Activated CD4-positive, alpha-beta T cell treated with anti-CD3 and anti-CD28 coated beads, Interleukin-10, Interleukin-2, amounts not matched to agents 100 ng/mL and 50 ng/mL, durations not matched to agents 16 hours and 8 hours (primary cell): ENCODE measurements at regions not wholly inside any gene's neighbourhood (a gene's known extent, or its start where the extent isn't known, plus 50 kb on each side); places are given as distances from the start of the nearest gene placed in this dataset.
"Not testable (repeated sequence)": the region's sequence is repeated elsewhere in the genome, so short reads cannot be mapped to it uniquely, and the experiment has no call there.

Experiments
- DNase-seq: peaks from one replicate; pipeline ENCODE4 v3.0.0-alpha.2; 2020

DNA sequence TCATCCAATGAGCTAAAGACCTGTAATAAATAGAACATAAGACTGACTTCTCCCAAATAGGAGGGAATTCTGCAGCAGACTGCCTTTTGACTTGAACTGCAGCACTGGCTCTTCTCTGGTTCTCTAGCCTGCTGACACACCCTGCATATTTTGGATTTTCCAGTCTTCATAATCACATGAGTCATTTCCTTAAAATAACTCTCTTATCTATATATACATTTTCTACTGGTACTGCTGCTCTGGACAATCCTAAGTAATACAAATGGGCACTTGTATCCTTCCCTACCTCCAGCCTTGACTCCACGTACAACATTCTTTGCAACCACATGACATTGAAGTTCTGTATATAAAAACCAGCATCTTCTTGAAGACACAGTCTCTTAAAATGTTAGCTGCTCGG, 429.4 kb upstream of the TMPRSS15 start:
- no peak for DNase-seq

DNA sequence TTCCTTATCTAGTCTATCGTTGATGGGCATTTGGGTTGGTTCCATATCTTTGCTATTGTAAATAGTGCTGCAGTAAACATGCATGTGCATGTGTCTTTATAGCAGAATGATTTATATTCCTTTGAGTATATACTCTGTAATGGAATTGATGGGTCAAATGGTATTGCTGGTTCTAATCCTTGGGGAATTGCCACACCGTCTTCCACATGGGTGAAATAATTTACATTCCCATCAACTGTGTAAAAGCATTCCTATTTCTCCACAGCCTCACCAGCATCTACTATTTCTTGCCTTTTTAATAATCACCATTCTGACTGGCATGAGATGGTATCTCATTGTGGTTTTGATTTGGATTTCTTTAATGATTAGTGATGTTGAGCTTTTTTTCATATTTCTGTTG, 430.5 kb upstream of the TMPRSS15 start:
- not testable (repeated sequence) for DNase-seq

DNA sequence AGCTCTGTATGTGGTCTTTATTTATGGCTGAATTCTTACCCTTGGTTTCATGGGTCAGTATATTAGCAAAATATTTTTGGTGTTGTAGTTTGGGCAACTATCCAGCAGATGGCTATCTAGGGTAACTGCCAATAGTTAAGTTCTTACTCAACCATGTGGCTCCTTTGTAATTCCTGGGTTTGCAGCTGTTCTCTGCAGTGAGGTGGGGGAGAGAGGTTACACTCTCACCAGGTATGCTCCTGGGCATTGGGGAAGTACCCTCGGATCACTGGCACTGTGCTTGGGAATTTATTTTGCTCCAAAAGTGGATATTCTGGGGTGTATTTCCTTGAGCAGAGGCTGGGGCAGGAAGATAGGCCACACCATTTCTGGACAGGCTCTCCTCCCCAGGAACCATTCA, 436.7 kb upstream of the TMPRSS15 start:
- DNase-seq = peak; percentile 13

DNA sequence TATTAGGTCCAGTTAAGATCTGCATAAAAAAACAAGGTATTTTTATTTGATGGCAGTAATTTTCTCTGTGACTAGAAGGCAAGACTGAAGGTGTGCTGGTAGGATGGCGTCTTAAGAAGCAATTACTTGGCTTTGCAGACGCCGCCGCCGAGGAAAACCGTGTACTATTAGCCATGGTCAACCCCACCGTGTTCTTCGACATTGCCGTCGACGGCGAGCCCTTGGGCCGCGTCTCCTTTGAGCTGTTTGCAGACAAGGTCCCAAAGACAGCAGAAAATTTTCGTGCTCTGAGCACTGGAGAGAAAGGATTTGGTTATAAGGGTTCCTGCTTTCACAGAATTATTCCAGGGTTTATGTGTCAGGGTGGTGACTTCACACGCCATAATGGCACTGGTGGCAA, 454.0 kb upstream of the TMPRSS15 start:
- not testable (repeated sequence) for DNase-seq

DNA sequence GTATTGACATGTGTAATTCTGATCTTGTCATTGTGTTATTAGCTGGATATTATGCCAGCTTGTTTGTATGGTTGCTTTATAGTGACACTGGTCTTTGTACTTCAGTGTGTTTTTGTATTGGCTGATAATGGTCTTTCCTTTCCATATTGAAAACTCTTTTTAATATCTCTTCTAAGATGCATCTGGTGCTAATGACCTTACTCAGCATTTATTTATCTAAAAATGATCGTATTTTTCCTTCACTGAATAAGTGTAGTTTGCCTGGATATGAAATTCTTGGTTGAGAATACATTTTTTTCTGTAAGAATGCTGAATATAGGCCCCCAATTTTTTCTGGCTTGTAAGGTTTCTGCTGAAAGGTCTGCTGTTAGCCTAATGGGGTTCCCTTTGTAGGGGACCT, 465.5 kb upstream of the TMPRSS15 start:
- no peak for DNase-seq

DNA sequence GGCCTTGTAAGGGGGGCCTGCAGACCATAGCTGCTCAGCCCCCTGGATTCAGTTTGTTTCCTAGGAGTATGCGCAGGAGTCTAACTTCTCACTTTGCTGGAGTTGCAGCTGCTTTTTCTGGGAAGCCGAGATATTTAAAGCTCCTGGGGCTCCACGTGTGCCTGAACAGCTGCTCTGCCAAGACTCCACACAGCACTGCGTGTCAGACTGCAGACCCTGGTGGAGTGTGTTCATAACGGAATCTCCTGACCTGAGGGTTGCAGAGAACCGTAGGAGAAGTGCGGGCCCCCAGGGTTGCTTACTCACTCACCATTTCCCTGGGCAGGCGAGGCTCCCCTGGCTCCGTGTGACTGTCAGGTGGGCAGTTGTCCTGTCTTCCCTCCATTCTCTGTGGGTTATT, 474.3 kb upstream of the TMPRSS15 start:
- no peak for DNase-seq

DNA sequence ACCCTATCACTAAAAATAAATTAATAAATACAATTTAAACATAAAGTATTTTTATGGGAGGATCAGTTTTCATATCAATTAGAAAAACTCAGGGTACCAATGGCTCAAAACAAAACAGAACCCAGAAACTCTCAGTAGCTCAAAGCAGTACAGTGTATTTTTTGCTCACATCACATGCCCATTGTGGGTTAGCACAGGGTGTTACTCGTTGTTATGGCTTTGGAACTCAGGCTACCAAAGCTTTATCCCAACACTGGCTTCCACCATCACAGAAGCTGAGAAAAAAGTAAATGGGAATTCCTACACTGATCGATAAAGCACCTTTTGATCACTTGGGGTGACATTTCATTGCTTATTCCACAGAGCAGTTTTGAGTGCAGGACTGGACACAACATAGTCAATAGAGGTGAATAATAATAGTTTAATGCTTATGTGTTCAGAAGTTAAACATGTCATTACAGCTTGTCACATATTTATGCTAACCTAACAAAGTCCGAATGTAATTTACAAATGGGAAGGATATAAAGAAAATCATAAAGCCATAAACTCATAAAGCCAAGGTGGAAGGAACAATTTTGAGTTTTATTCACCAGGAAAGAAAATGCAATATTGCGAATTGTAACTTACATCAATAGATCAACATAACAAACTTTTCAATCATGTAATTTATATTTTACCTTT, 484.5 kb upstream of the TMPRSS15 start:
- no peak for DNase-seq

DNA sequence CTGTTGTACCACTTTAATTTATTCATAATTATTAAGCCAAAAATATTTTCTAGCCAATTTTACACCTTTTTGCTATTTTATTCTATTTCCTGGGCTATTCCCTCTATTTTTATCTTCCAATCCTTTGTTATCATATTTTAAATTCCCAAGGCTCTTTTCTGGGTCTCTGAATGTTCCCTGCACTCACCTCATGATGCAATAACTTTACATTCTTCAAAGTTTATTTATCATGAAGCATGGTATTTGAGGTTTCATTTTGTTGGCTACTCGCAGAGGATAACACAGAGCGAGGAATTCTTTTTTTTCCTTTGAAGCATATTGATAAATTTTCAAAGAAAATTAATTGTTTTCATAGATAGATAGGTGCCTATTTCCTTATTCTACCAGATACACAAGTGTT, 489.8 kb upstream of the TMPRSS15 start:
- no peak for DNase-seq

DNA sequence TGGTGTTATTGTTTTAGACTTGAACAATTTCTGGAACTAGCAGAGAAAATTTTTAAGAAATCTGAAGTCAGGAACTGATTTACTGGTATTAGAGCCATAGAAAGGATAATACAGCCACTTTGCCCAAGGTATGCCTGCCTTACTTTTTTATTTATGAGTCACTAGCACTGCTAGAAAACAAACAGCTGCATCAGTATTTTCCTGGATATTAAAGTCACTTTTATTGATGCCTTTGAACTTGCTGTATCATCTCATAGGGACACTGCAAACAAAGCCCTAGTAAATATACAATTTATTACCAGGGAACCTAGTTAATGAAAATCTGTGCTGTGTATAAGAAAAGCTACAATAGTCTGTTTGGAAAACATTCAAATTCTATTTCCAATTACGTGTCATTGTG, 490.8 kb upstream of the TMPRSS15 start:
- no peak for DNase-seq

DNA sequence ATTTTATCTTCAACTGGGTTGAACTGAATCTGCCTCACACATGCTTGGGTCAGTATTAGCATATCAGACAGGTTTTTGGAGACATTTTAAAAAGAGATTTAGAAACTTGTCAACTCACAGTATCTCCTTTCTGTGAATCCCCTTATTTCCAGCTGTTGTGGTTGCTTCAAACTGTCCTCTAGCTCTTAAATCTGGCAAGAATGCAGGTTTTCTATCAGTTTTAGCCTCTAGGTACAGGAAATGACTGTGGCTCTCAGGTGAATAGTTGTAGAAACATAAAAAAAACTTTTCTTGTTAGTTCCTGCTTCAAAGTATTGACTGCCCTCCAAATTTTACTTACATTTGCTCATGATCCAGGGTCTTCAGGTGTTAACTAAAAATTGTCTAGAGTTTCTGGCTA, 495.7 kb upstream of the TMPRSS15 start:
- no peak for DNase-seq

DNA sequence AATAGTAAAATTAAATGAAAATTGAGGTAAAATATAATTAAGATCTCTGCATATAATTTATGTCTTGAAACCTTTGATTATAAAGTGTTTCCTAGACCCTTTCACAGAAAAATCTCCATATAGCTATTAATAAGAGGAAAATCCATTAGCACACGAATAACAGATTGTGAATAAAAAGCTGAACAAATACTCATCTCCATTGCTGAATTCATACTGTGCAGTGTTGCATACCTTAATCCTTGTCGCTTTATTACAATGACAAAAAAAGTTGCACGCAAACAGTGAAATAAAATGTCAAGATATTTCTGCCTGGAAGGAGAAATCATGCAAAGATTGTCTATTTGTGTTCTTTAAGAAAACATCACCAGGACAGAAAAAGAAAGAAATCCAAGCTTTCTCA, 499.1 kb upstream of the TMPRSS15 start:
- no peak for DNase-seq

DNA sequence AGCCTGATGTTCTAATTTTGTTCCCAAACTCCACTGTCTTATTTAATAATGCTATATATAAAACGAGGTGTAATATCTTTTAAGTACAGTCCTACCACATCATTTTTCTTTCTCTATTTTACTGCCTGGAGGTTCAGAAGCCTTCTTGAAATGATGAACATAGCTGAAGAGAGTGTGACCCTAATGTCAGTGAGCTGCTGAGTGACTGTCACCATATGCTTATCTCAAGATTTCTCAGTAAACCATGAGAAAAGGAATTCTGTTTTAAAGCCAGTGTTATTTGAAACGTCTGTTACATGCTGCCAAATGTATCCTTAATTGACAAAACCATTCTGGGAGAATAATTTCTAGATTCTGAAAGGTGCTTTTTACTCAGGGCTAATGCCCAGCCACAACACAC, 503.5 kb upstream of the TMPRSS15 start:
- DNase-seq = no peak

DNA sequence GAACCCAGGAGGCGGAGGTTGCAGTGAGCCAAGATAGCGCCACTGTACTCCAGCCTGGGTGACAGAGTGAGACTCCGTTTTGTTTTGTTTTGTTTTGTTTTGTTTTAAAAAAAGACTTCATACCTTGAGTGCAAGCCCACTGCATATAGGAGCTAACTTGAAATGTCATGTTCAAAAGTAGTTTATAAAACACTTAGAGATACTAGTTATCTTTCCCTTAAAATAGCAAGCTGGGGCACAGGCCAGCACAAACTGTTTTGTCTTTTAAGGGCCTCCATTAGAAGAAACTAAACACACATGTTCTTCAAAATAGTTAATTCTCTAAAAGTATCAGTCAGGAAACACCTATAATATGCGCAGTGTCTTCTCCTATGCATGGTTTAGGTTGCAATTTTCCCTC, 505.1 kb upstream of the TMPRSS15 start:
- no peak for DNase-seq

DNA sequence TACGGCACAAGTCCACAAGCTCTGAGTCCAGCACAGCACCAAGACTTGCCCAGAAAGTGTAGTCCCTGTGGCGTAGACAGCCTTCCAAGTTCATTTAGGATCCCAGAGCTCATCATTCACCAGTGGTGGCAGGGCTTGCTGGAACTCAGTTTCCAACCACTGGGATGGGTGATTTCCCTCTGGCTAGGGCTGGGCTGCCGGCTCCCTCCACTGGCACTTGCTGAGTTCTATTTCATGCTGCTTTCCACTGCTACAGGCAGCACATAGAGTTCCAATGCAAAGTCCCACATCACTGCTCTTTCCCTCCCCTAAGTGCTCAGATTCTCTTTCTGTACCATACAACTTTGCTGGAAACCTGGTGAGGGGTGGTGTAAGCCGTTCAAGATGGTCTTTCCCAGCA, 510.3 kb upstream of the TMPRSS15 start:
- no peak for DNase-seq

DNA sequence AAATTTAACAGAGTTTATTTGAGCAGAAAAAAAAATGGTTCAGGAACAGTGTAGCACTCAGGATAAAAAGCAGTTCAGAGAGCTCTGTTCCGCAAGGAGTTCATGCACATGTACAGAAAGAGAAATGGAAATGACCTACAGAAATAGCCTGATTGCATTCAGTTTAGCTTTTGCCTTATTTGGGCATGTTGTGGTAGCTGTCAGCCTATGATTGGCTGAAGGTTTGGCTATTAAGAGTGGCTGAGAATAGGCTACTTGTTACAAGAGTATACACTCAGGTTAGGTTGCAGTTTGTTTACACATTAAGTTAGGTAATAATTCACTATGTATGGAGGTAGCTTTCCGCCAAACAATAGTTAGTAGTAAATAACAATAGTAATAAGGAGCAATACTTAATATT, 511.0 kb upstream of the TMPRSS15 start:
- no peak for DNase-seq

DNA sequence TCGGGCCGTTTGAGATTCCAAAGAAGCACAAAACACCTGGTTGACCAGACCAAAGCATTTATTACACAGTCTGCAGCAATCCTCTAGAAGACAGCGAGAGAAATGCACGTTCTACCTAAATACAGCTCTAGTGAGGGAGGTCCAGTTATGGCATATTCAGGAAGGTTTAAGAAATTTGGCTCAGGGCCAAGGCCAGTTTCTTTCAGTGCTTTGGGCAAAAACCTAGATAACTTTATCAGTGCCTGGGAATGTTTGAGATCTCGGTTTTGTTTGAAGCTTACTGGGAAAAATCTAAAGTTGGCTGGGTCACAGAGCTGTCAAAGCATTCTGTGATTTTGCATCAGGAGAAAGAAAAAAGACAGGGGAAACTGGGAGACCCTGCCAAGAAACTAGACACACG, 514.0 kb upstream of the TMPRSS15 start:
- no peak for DNase-seq

DNA sequence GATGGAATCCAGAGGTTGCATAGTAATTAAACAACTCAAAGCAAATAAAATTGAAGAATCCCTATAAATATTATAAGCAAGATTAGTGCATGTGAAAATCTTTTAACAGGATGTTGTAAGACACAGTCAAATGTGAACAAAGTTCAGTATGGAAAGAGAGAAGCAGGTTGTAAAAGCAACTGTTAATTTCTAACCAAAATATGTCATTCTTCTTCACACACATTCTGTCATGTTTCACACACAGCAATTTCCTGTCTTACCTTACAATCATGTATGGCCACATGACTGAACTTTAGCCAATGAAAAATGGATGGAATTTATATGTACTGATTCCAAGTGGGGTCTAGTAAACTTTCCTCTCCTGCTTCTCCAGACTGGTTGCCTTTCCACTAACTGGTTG, 527.7 kb upstream of the TMPRSS15 start:
- no peak for DNase-seq

DNA sequence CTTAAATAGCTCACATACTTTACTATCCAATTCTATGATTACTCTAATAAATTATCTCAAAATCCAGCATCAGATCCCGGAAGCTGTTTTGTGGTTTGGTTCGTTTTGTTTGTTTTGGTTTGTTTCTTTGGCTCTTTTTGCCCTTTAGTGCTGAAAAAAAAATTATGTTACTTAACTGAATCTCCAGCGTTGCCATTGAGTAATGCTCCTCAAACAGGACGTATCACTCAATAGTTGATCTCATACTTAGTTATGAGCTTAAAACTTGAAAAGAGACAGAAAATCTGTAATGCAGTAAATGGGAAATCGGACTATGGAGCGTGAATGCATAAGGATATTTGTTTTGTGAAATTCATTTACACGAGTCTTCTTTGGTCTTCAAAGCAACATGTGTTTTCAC, 533.8 kb upstream of the TMPRSS15 start:
- DNase-seq = no peak

DNA sequence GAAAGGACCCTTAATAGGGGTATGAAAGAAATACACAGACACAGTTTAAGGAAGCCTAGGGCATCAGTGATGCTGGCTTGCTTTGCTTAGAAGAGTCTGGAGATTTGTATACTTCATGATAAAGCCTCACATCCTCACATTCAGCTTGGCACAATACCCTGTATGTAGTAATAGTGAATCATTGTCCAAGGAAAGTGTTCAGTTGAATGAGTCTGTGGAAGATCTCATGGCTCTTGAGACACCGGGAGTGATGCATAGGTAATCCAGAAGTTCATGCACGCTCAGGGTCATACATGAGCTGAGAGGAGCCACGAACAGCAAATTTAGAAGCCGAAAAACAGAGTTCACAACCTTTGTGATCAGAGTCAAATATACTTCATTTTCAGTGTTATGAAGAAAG, 537.2 kb upstream of the TMPRSS15 start:
- DNase-seq = no peak

DNA sequence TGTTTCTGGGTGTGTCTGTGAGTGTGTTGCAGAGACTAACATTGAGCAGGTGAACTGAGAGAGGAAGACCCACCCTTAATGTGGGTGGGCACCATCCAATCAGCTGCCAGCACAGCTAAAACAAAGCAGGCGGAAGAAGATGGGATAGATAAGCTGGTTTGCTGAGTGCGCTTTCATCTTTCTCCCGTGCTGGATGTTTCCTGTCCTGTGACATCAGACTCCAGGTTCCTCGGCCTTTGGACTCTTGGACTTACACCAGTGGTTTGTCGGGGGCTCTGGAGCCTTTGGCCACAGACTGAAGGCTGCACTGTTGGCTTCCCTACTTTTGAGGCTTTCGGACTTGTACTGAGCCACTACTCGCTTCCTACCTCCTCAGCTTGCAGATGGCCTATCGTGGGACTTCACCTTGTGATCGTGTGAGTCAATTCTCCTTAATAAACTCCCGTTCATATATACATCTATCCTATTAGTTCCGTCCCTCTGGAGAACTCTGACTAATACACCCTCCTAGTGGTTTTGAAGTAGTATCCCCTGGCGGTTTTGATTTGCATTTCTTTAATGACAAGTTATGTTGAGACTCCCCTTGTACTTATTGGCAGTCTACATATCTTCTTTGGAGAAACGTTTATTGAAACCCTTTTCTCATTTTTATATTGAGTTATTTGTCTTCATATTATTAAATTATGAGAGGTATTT, 546.6 kb upstream of the TMPRSS15 start:
- DNase-seq = no peak

DNA sequence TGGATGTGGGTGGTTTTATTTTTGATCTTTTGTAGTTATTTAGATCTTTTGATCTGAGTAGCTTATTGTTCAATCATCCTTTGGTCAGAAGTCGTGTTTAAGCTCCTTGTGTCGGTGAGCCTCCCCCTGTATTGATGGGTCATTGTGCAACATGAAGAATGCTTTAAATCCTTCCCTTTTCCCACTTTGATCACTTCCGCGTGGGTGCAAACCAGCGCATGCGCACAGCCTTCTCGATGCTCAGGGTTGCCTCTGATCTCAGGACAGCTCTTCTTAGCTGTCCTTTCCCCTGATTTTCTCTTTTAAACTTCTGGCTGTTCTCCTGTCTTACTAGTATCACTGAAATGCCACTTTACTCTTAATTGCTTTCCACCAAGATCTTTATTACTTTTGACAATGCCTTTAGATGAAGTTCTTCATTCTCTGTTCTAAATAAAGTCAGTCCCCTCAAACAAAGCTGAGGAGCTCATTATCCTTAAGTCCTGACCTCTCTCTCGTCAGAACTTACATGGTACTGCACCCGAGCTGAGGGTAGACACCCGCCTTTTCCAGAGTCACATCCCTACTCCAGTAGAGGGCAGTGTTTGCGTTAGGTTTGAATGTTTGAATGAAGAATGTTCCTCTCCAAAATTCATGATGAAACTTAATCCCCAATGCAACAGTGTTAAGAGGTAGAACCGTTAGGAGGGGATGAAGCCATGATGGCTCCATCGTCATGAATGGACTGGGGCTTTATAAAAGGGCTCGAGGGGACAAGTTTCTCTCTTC, 547.9 kb upstream of the TMPRSS15 start:
- peak; percentile 10 for DNase-seq

DNA sequence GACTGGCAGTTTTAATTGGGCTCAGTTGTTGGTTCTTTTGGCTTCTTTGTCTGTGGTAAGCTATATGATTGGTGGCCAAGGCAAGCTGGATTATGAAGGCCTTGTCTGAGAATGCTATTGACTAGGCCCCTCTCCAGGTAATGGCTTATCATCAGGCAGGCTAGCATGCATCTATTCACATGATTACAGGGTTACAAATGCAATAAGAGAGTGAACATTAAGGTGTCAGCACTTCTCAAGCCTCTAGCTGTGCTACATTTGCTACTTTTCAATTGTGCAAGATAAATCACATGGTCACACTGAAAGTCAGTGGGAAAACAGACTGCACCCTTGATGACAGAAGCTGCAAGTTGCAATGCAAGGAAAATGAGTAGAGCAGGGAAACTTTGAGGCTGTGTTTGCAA, 550.9 kb upstream of the TMPRSS15 start:
- DNase-seq = no peak

DNA sequence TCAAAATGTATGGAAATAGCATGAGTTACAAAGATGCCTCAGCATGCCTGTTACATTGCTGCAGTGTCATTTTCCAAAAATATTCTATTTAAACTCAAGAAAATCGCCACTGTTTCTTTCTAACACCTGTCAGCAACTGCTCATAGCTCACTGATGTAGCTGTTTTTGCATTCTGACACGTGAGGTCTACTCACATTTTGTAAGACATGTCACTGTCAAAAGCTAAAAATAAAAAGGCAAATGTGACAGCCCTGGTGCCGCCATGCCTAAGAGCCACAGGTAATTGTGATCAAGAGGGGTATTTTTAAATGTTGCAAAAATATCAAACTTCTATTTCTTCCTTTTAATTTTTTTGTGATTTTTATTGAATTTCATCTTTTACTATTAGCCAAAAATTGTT, 556.2 kb upstream of the TMPRSS15 start:
- no peak for DNase-seq

DNA sequence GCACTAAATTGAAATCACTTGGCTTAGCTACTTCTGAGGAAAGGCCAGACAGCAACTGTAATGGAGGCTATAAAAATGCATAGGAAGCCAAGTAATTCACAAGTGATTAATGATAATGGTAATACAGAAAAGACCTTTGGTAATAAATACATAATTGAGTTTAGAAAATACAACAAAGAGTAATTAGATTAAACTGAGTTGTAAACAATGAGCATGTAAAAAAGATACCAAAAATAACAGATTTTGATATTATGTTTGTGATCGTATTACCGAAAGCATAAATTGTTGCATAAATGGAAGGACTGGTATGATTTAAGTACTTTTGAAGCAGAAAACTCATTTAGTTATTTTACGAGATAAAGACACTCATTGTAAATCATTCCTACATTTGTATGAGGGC, 556.7 kb upstream of the TMPRSS15 start:
- DNase-seq = no peak
